Thyroid gland (tissue), 4 donors: ENCODE measurements at regions not wholly inside any gene's neighbourhood (a gene's known extent, or its start where the extent isn't known, plus 50 kb on each side); places are given as distances from the start of the nearest gene placed in this dataset.

Source experiments
- CTCF ChIP-seq, 6 experiments: fragments of 200-600 bp in 3 of 6; fragments of 450-650 bp in 3 of 6; sonication (generic) in 3 of 6; IDR thresholded peaks; one replicate each; pipeline ENCODE4 v1.5.1; 2016 to 2019; ENCODE audit warnings: antibody characterized with exemption in 6 of 6, mild to moderate bottlenecking in 2 of 6, inconsistent platforms in 1 of 6, moderate library complexity in 1 of 6
- POLR2A ChIP-seq, 2 donors: fragments of 450-650 bp; IDR thresholded peaks; one replicate each; pipeline ENCODE4 v1.6.1; 2017; ENCODE audit warnings: antibody characterized with exemption in 2 of 2, mild to moderate bottlenecking in 2 of 2, moderate library complexity in 1 of 2

GRCh38 chr4:56185901-56186300, 201.4 kb downstream of the AASDH start:
- TF ChIP-seq CTCF (IDR thresholded peaks at IDR 0.05): no peak
- no peak for TF ChIP-seq POLR2A (IDR thresholded peaks at IDR 0.05)
